K562 (cell line): ENCODE measurements at regions not wholly inside any gene's neighbourhood (a gene's known extent, or its start where the extent isn't known, plus 50 kb on each side); places are given as distances from the start of the nearest gene placed in this dataset.
"Not testable (repeated sequence)": the region's sequence is repeated elsewhere in the genome, so short reads cannot be mapped to it uniquely, and the experiment has no call there.

Experiments used
- DMBX1 ChIP-seq: fragments of 250-450 bp; sonication (Bioruptor Pico); IDR thresholded peaks from 2 replicates; pipeline ENCODE4 v1.8.0; 2022; ENCODE audit warnings: inconsistent platforms, mild to moderate bottlenecking, moderate library complexity, borderline replicate concordance
- ELK3 ChIP-seq: fragments of 450-650 bp; formaldehyde crosslinking; IDR thresholded peaks from 2 replicates; pipeline ENCODE4 v1.4.0; 2020; ENCODE audit warnings: mild to moderate bottlenecking
- ERF ChIP-seq: fragments of 450-650 bp; formaldehyde crosslinking; IDR thresholded peaks from 2 replicates; pipeline ENCODE4 v1.4.0; 2020; ENCODE audit warnings: mild to moderate bottlenecking, mixed read lengths
- MEF2D ChIP-seq: conservative IDR thresholded peaks from 2 replicates; pipeline ENCODE4 v1.6.1; 2016; ENCODE audit warnings: low read depth, missing genetic modification characterization, missing compliant biosample characterization
- NFIX ChIP-seq: fragments of 250-450 bp; sonication (Bioruptor Pico); IDR thresholded peaks from 2 replicates; pipeline ENCODE4 v1.4.0; 2020; ENCODE audit warnings: low read depth, mild to moderate bottlenecking, moderate library complexity
- NR2C1 ChIP-seq, 2 experiments: fragments of 450-650 bp; IDR thresholded peaks; 2 replicates each; pipeline ENCODE4 v1.6.1; 2017; ENCODE audit warnings: mild to moderate bottlenecking in 2 of 2, antibody characterized with exemption in 1 of 2, inconsistent platforms in 1 of 2, missing compliant biosample characterization in 1 of 2, missing genetic modification characterization in 1 of 2
- PTTG1 ChIP-seq: fragments of 450-650 bp; IDR thresholded peaks from 2 replicates; pipeline ENCODE4 v1.6.1; 2016; ENCODE audit warnings: low read depth, mild to moderate bottlenecking, missing genetic modification characterization, missing compliant biosample characterization
- RBM25 ChIP-seq: fragments of 200-400 bp; formaldehyde crosslinking; IDR thresholded peaks from 2 replicates; pipeline ENCODE4 v1.6.1; 2018; ENCODE audit warnings: low read length, low read depth, moderate library complexity; ENCODE audit not compliant: severe bottlenecking
- TAF7 ChIP-seq: fragments of 450-650 bp; IDR thresholded peaks from 2 replicates; pipeline ENCODE4 v1.6.1; 2016; ENCODE audit warnings: missing genetic modification characterization, missing compliant biosample characterization
- ZNF121 ChIP-seq: sonication (generic); formaldehyde crosslinking; conservative IDR thresholded peaks from 2 replicates; pipeline ENCODE4 v1.8.0; 2022; ENCODE audit warnings: missing genetic modification reagents
- ZNF311 ChIP-seq: fragments of 250-450 bp; sonication (Bioruptor Pico); IDR thresholded peaks from 2 replicates; pipeline ENCODE4 v1.4.0; 2020; ENCODE audit warnings: mild to moderate bottlenecking, moderate library complexity
- ZNF398 ChIP-seq: fragments of 250-450 bp; sonication (Bioruptor Pico); IDR thresholded peaks from 2 replicates; pipeline ENCODE4 v1.8.0; 2021; ENCODE audit warnings: moderate library complexity, mild to moderate bottlenecking, inconsistent platforms
- ZNF668 ChIP-seq: fragments of 250-450 bp; sonication (Bioruptor Pico); IDR thresholded peaks from 2 replicates; pipeline ENCODE4 v1.8.0; 2022; ENCODE audit warnings: mild to moderate bottlenecking, inconsistent platforms
- ZNF740 ChIP-seq, 3 experiments: fragments of 200-800 bp in 1 of 3; sonication (Bioruptor generic) in 1 of 3; sonication (generic) in 1 of 3; formaldehyde crosslinking in 1 of 3; IDR thresholded peaks; 2 replicates each; pipeline versions ENCODE4 v1.6.1 to v1.8.0; 2016 to 2022; ENCODE audit warnings: mild to moderate bottlenecking in 2 of 3, missing compliant biosample characterization in 2 of 3, missing genetic modification characterization in 2 of 3, missing genetic modification reagents in 1 of 3
- TF ChIP-seq, protein P1 (sequence below): fragments of 250-450 bp; sonication (Bioruptor Pico); IDR thresholded peaks from 2 replicates; pipeline ENCODE4 v1.8.0; 2022; ENCODE audit warnings: moderate library complexity, mild to moderate bottlenecking, inconsistent platforms
- TF ChIP-seq, protein P2 (sequence below): fragments of 450-650 bp; conservative IDR thresholded peaks from 2 replicates; pipeline ENCODE4 v1.6.1; 2016; ENCODE audit warnings: missing genetic modification characterization, low read depth, mild to moderate bottlenecking, control low read depth, missing compliant biosample characterization
- TF ChIP-seq, protein P3 (sequence below): fragments of 450-650 bp; IDR thresholded peaks from 2 replicates; pipeline ENCODE4 v1.6.1; 2016; ENCODE audit warnings: missing biosample characterization, missing genetic modification characterization

- TF ChIP-seq ZNF740 (CRISPR knock-in tag; IDR thresholded peaks at IDR 0.05); NR2C1 (IDR thresholded peaks at IDR 0.05): not testable (repeated sequence)
- TF ChIP-seq ZNF740 (tag; IDR thresholded peaks at IDR 0.05), result peak in 1 of 2 experiments; percentile 94; a peak in 2 of 4 replicates
- peak; percentile 86 for TF ChIP-seq NR2C1 (tag; IDR thresholded peaks at IDR 0.05)
- peak; percentile 95 for TF ChIP-seq MEF2D (tag)
- peak; percentile 56; the same call in 1 of the 2 replicates for TF ChIP-seq ZNF398 (CRISPR knock-in tag)
- peak; percentile 91 for TF ChIP-seq ERF (CRISPR knock-in tag)
- TF ChIP-seq ZNF121 (CRISPR knock-in tag), result 0 out of 2 replicates have a peak, but pooled peaks have one; percentile 60
- peak; percentile 97 for TF ChIP-seq ZNF311 (CRISPR knock-in tag)
- peak; percentile 99 for TF ChIP-seq DMBX1 (CRISPR knock-in tag)
- peak; percentile 46; the same call in 1 of the 2 replicates for TF ChIP-seq NFIX
- TF ChIP-seq, protein P1, sequence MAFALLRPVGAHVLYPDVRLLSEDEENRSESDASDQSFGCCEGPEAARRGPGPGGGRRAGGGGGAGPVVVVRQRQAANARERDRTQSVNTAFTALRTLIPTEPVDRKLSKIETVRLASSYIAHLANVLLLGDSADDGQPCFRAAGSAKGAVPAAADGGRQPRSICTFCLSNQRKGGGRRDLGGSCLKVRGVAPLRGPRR (CRISPR knock-in tag), result peak; percentile 77; the same call in 1 of the 2 replicates
- TF ChIP-seq ELK3 (CRISPR knock-in tag), result 0 out of 2 replicates have a peak, but pooled peaks have one; percentile 52
- TF ChIP-seq ZNF668, result peak; percentile 92
- peak; percentile 95 for TF ChIP-seq PTTG1
- TF ChIP-seq TAF7 (tag), result peak; percentile 65; the same call in 1 of the 2 replicates
- peak; percentile 46 for TF ChIP-seq RBM25
- TF ChIP-seq, protein P2, sequence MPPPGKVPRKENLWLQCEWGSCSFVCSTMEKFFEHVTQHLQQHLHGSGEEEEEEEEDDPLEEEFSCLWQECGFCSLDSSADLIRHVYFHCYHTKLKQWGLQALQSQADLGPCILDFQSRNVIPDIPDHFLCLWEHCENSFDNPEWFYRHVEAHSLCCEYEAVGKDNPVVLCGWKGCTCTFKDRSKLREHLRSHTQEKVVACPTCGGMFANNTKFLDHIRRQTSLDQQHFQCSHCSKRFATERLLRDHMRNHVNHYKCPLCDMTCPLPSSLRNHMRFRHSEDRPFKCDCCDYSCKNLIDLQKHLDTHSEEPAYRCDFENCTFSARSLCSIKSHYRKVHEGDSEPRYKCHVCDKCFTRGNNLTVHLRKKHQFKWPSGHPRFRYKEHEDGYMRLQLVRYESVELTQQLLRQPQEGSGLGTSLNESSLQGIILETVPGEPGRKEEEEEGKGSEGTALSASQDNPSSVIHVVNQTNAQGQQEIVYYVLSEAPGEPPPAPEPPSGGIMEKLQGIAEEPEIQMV, result peak; percentile 80; the same call in 1 of the 2 replicates
- TF ChIP-seq, protein P3, sequence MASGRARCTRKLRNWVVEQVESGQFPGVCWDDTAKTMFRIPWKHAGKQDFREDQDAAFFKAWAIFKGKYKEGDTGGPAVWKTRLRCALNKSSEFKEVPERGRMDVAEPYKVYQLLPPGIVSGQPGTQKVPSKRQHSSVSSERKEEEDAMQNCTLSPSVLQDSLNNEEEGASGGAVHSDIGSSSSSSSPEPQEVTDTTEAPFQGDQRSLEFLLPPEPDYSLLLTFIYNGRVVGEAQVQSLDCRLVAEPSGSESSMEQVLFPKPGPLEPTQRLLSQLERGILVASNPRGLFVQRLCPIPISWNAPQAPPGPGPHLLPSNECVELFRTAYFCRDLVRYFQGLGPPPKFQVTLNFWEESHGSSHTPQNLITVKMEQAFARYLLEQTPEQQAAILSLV (tag), result peak; percentile 97
These were observed 93.7 kb downstream of the LSM3 start (continued) for GRCh38 chr3:14272041-14272958.
